KMS-11 (cell line): ENCODE measurements at regions not wholly inside any gene's neighbourhood (a gene's known extent, or its start where the extent isn't known, plus 50 kb on each side); places are given as distances from the start of the nearest gene placed in this dataset.

ENCODE experiments used
- H2AFZ ChIP-seq: fragments of 200-600 bp; sonication (generic); 2 replicates; pipeline ENCODE4 v1.6.1; 2016; ENCODE audit warnings: antibody characterized with exemption, mixed run types, low read depth
- H3K27ac ChIP-seq: fragments of 200-600 bp; sonication (generic); 2 replicates; pipeline ENCODE4 v1.6.1; 2016; ENCODE audit warnings: mild to moderate bottlenecking, mixed run types
- H3K27me3 ChIP-seq: fragments of 200-600 bp; sonication (generic); 2 replicates; pipeline ENCODE4 v1.6.1; 2017; ENCODE audit warnings: mild to moderate bottlenecking, low read depth, mixed run types, moderate library complexity; ENCODE audit not compliant: insufficient read depth
- H3K36me3 ChIP-seq: fragments of 200-600 bp; sonication (generic); 2 replicates; pipeline ENCODE4 v1.6.1; 2017; ENCODE audit warnings: mild to moderate bottlenecking, mixed run types; ENCODE audit not compliant: insufficient read depth
- H3K4me1 ChIP-seq: fragments of 200-600 bp; sonication (generic); 2 replicates; pipeline ENCODE4 v1.6.1; 2016; ENCODE audit warnings: mild to moderate bottlenecking, low read depth, mixed run types; ENCODE audit not compliant: poor library complexity, severe bottlenecking
- H3K4me2 ChIP-seq: fragments of 200-600 bp; sonication (generic); 2 replicates; pipeline ENCODE4 v1.7.0; 2016; ENCODE audit warnings: mild to moderate bottlenecking, mixed run types
- H3K4me3 ChIP-seq: fragments of 200-600 bp; sonication (generic); IDR thresholded peaks from 2 replicates; pipeline ENCODE4 v1.6.1; 2017; ENCODE audit warnings: low read depth, low read length, mixed read lengths; ENCODE audit not compliant: insufficient read depth
- H3K79me2 ChIP-seq: fragments of 200-600 bp; sonication (generic); 2 replicates; pipeline ENCODE4 v1.6.1; 2016; ENCODE audit warnings: low read depth, mixed run types; ENCODE audit not compliant: insufficient read depth
- H3K9ac ChIP-seq: fragments of 200-600 bp; sonication (generic); 2 replicates; pipeline ENCODE4 v1.6.1; 2016; ENCODE audit warnings: mild to moderate bottlenecking, mixed run types
- H4K20me1 ChIP-seq: fragments of 200-600 bp; sonication (generic); 2 replicates; pipeline ENCODE4 v1.6.1; 2016; ENCODE audit warnings: mild to moderate bottlenecking, mixed run types; ENCODE audit not compliant: insufficient read depth
- TF ChIP-seq, protein P1 (sequence below): fragments of 200-600 bp; sonication (generic); conservative IDR thresholded peaks from 2 replicates; pipeline ENCODE4 v1.6.1; 2017; ENCODE audit warnings: low read depth, mild to moderate bottlenecking, antibody characterized with exemption, low read length, moderate library complexity, mixed read lengths

DNA sequence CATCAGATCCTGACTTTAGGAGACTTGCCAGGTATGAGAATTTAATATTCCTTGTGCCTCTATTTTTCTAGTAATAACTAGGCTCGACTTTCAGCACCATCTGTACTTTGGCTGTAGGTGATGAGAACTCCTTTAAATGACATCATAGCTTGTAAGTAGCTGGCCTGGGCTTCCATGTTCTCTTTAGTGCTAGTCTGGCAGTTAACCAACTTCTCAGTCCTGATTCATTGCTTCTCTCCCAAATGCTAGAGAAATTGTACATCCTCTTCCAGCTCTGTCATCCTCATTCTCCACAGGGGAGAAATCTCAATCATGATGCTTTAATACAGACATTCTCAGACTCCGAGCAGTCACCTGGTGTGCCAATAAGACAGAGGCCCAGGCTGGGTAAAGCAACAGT lies 143.5 kb upstream of the MOCS1 start:
- no peak overlapping the region for H2AFZ ChIP-seq
- H3K27ac ChIP-seq = no peak overlapping the region

DNA sequence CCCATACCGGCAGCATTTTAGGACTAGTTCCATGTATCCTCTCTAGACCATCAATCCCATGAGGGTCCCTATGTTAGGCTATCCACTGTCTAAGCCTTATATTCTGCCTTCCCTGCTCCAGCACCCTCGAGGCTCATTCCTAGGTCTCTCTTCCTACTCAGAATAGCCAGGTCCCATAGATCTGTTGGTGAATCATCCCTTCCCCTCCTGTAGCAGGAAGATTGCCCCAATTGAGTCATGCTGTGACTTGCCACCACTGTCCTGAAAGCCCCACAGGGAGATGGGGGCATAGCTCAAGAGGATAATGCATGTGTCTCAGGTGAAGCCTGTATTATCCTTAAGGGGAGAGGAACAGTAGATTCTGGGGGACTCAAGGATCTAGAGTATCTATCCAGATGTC lies 143.1 kb upstream of the MOCS1 start:
- H3K36me3 ChIP-seq = no peaks in the 10 kb centered on the region
- TF ChIP-seq, protein P1, sequence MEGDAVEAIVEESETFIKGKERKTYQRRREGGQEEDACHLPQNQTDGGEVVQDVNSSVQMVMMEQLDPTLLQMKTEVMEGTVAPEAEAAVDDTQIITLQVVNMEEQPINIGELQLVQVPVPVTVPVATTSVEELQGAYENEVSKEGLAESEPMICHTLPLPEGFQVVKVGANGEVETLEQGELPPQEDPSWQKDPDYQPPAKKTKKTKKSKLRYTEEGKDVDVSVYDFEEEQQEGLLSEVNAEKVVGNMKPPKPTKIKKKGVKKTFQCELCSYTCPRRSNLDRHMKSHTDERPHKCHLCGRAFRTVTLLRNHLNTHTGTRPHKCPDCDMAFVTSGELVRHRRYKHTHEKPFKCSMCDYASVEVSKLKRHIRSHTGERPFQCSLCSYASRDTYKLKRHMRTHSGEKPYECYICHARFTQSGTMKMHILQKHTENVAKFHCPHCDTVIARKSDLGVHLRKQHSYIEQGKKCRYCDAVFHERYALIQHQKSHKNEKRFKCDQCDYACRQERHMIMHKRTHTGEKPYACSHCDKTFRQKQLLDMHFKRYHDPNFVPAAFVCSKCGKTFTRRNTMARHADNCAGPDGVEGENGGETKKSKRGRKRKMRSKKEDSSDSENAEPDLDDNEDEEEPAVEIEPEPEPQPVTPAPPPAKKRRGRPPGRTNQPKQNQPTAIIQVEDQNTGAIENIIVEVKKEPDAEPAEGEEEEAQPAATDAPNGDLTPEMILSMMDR = no peak
- H3K4me2 ChIP-seq = no peak overlapping the region
- H3K4me1 ChIP-seq = no peaks in the 10 kb centered on the region
- no peak overlapping the region for H3K27ac ChIP-seq
- H3K4me3 ChIP-seq = no peak overlapping the region
- H2AFZ ChIP-seq = no peak overlapping the region
- no peak overlapping the region for H3K9ac ChIP-seq
- H3K27me3 ChIP-seq = no peaks in the 10 kb centered on the region
- H4K20me1 ChIP-seq = no peaks in the 10 kb centered on the region
- H3K79me2 ChIP-seq = no peaks in the 10 kb centered on the region

More for the DNA sequence above, 143.5 kb upstream of the MOCS1 start:
- Histone ChIP-seq H3K4me3 (no peak overlapping the region), H4K20me1 (no peaks in the 10 kb centered on the region), H3K4me1 (no peaks in the 10 kb centered on the region), H3K79me2 (no peaks in the 10 kb centered on the region), H3K27me3 (no peaks in the 10 kb centered on the region), H3K9ac (no peak overlapping the region), H3K36me3 (no peaks in the 10 kb centered on the region), H3K4me2 (no peak overlapping the region)
- TF ChIP-seq, protein P1 = no peak

GRCh38 chr6:40075056-40075590 lies 140.9 kb upstream of the MOCS1 start:
- Histone ChIP-seq H3K4me3 (no peak overlapping the region), H3K36me3 (no peaks in the 10 kb centered on the region), H3K79me2 (no peaks in the 10 kb centered on the region), H3K27ac (no peak overlapping the region), H2AFZ (no peak overlapping the region), H4K20me1 (no peaks in the 10 kb centered on the region), H3K4me2 (no peak overlapping the region), H3K27me3 (no peaks in the 10 kb centered on the region), H3K4me1 (no peaks in the 10 kb centered on the region), H3K9ac (no peak overlapping the region)
- TF ChIP-seq, protein P1 = no peak

DNA sequence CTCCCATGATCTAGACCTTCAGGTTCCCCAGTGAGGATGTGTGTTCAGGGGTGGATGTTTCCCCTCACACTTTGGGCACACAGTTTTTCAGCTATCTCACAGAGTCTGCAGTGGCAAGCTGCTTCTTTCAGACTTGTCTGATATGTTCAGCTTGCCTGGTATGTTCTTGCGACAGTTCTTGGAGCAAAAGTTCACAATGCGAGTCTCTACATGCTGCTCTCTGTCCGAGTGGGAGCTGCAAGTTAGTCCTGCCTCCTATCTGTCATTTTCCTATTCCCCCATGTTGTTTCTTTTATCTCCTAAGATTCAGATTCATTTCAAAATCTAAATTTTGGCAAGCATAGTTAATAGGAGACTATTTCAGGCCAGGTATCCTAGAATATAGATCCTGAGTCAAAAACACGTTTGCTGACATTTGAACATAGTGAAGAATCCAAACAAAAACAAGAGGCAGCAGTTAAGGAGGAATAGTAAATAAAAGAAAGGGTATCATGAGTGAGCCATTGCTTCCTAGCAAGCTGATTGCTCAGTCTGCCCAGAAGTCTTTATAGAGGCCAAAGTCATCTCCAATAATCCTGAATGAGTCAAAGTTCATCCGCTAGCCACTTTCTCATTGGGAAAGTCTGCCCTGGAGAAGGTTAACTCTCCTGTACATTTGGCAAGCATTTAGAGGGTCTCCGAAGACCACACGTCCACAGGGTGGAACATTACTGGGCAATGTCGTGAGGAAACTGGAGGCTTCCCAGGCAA lies 140.2 kb upstream of the MOCS1 start:
- Histone ChIP-seq H3K4me1 (no peaks in the 10 kb centered on the region), H4K20me1 (no peaks in the 10 kb centered on the region), H3K9ac (no peak overlapping the region), H3K4me2 (no peak overlapping the region), H3K79me2 (no peaks in the 10 kb centered on the region), H3K27ac (no peak overlapping the region), H3K4me3 (no peak overlapping the region), H3K27me3 (no peaks in the 10 kb centered on the region), H3K36me3 (no peaks in the 10 kb centered on the region), H2AFZ (no peak overlapping the region)
- TF ChIP-seq, protein P1 = no peak
